GM19397 (cell line): ENCODE measurements at regions not wholly inside any gene's neighbourhood (a gene's known extent, or its start where the extent isn't known, plus 50 kb on each side); places are given as distances from the start of the nearest gene placed in this dataset.
"Not testable (repeated sequence)": the region's sequence is repeated elsewhere in the genome, so short reads cannot be mapped to it uniquely, and the experiment has no call there.

Experiments used
- ATAC-seq: cut with Tn5 transposase; IDR thresholded peaks from one replicate; pipeline ENCODE4 v1.9.1; 2021; ENCODE audit warnings: mild to moderate bottlenecking, moderate library complexity; ENCODE audit not compliant: unreplicated experiment

DNA sequence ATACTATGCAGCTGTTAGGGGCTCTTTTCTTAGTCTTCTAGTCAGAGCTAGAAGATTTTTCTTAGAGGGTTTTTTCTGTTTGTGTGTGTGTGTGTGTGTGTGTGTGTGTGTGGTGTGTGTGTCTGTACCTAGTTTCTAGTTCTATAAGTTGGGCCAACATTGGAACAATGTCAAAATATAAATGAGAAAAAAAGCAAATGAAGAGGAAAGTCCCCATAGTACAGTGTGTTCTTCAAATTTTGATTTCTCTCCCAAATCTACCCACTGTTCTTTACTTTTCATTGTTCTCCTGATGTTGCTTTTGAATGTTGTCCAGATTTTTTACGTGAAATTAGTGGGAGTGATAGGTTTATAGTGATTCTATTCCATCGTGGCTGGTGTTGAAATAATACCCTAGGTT is 2153.4 kb upstream of the RAG2 start:
- no peak for ATAC-seq

DNA sequence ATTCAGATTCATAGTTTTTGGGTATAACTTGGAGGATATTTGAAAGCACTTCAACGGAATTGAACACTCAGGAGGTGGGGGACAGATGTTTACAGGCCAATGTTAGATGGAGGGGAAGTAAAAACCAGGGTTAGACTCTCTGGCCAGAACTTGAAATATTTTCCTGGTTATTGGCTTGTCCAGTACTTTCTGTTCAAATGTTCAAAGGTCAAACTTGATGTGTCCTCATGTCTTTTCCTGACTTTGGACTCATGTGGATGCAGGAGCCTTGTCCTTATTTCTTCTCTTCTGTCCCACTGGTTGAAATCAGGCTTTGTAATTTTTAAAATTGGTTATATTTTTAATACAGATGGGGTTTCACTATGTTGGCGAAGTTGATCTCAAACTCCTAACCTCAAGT is 2148.5 kb upstream of the RAG2 start:
- not testable (repeated sequence) for ATAC-seq

DNA sequence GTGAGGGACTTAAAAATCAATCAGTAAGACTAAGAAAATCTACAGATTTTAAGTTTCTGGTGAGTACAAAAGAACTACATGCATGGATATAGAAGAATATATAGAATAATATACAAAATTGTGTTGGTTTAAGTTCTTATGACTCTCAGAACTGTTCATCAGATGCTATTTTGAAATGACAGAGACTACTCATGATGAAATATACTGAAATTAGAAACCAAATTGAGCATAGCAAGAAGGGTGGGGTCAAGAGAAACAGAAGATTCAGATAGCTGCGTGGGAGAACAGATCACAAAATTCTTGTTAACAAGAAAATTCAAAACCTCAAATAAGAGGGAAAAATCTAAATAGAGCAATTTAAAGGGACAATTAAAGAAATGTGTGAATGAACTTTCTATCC is 2125.3 kb upstream of the RAG2 start:
- no peak for ATAC-seq

DNA sequence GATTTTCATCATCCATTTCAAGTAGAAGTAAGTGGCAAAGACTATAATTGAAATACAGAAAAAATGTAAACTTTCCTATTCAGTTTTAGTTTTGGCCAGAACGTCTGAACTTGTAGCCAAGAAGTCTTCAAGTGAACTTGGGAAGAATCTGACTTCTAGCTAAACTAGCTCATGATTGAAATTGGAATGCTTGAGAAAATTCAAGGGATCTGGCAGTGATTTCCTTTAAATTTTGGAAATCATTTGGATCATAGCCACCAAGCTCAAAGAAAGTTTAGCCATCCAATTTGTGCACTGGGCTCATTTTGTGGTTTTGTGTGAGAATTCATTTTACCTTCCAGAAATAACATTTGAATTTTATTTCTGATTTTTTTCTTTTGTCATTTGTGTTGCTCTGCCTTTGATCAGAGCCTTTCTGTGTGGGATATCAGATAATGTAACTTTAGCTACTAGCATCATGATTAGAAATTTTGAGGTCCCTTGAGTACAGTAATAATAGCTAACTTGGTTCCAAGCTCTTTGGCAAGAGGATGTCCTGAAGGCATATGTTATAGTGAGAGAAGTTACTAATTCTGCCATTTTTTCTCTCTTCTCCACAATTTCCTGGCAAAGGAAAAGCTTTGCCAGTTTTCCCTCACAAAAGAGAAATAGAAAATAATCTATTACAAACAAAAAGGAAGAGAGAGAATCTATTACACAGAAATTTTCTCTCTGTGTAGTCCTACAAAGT is 2123.7 kb upstream of the RAG2 start:
- ATAC-seq: no peak

DNA sequence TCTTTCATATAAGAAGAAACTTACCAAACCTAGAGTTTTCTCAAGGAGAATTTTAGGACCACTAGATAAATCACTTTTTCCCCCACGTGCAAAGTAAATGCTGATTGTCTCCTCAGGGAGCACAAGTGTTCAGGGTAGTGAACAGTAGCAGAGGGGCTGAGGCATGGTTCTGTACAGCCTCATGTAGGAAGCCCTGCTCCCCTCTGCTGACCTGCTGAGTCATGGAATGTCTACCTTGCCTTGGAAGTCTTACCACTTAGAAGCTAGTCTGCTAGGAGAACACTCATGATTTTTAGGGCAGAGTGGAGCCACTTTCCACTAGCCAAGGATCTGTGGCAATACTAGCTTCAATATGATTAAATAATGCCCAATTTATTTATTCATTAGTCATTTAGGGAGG is 2120.6 kb upstream of the RAG2 start:
- no peak for ATAC-seq

DNA sequence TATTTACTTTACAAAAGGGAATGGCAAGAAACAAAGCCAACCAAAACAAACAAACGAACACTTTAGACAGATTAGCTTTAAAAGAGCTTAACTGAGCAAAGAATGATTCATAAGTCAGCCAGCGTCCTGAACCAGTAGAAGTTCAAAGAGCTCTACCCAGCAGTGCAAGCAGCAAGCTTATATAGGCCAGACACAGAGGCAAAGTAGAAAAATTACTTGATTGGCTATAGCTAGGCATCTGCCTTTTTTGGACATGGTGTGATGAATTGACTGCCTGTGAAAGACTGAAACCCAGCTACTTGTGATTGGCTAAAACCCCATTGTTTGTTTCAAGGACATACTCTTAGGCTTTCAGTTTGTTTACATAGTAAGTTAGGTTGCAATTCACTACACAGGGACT is 2120.0 kb upstream of the RAG2 start:
- ATAC-seq: no peak

DNA sequence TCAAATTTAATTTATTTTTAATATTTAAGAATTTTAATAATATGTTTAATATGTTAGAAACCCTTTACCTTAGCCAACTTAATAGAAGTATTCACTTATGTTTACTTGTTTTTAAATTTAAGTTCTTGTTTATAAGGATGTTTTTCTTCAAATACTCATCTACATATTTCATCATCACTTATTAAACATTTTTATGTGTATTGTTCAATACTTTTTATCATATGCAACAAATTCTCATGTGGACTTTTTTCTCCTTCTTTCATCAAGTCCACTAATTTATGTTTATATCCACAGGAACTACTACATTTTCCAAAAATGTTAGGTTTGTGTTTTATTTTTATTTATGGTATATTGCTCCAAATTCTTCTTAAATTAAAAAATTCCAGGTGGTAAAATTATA is 2113.1 kb upstream of the RAG2 start:
- no peak for ATAC-seq

DNA sequence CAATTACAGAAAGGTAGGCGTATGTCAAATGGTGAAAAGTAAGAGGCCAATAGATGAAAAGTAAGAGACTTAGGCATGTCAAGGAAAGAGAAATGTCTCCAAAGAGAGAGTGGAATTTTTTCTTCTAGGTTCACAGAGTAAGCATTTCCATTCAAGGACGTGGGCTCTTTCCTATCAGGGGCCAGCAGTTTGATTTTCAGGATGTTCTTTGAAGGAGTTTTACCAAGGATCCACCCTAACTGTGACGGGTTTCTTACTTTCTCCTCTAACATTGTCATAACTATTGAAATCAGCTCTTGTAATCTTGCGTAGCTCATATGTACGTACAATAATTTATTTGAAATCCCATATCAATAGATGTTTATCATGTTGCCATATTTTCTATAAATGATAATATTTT is 2112.2 kb upstream of the RAG2 start:
- ATAC-seq: no peak

DNA sequence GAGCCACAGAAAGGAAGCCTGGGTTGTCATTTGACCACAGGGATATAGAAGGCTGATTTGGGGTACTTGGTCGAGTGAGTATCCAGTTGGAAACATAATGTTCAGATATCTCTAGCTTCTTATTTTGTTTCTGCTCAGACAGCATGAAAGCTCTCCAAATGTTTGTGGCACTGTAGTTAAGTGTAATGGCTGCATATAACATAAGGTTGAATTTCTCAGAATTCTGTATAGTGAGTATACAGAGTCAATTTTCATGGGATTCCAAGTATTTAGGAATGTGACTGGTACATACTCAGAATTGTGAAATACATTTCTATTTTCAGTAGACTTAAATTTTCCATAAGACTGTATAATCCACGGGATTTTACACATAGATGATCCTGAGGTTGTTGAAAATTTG is 2102.1 kb upstream of the RAG2 start:
- ATAC-seq: no peak

DNA sequence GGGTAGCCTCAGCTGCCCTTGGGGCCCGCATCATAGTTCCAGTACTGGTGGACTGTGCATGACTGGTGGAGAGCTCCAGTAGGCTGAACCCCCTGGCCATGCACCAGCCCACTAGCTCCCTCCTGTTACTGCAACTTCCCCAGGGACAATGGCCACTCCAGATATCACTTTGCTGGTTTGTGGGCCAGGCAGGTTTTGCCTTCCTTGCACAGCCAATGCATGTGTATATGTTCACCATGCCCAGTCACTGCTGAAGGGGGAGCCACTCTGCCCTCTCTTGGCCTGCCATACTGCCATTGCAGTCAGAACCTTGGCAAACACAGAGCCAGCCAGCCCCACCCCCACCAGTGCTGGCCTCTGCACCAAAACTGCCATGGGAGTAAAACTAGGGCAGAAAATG is 2095.3 kb upstream of the RAG2 start:
- no peak for ATAC-seq

DNA sequence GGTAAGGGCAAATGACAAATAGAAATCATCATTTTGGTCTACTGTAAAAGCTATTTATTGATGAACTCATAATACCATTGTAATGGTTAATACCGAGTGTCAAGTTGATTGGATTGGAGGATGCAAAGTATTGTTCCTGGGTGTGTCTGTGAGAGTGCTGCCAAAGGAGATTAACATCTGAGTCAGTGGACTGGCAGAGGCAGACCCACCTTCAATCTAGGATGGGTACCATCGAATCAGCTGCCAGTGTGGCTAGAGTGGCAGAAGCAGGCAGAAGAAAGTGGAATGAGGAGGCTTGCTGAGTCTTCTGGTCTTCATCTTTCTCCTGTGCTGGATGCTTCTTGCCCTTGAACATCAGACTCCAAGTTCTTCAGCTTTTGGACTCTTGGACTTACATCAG is 2092.2 kb upstream of the RAG2 start:
- ATAC-seq: not testable (repeated sequence)

DNA sequence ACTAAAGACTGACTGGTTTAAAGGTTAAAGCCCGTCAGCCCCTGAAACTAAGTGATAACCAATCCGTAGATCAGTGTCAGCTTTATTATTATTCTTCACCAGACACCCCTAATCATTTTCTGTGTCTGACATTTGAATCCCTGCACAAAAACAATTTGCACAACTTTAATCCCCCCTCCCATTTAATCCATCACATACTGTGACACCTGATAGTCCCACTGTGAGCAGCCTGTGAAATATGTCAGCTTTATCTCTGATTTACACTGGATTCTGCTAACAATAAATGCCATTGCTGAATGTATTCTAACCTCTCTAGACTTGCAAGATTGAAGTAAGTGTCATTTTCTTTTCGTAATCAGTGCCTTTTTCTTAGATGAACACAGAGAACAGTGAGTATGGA is 2089.0 kb upstream of the RAG2 start:
- ATAC-seq: no peak

DNA sequence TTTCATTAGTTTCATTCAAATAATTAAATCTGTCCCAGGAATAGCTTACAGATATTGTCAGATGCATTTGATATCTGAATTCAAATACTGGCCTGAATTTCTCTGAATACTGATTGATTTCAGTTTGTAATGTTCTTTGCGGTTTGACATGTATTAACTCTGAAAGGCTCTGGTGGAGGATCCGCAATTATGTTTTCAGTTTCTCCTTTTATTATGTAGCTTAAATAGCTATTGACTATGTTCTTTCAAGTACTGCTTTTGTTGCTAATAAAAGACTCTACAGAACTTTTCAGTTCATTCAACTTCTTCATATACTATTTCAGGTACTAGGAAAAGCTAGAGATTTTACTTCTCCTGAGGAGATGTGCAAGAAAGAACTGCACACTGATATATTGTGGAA is 2085.4 kb upstream of the RAG2 start:
- no peak for ATAC-seq

DNA sequence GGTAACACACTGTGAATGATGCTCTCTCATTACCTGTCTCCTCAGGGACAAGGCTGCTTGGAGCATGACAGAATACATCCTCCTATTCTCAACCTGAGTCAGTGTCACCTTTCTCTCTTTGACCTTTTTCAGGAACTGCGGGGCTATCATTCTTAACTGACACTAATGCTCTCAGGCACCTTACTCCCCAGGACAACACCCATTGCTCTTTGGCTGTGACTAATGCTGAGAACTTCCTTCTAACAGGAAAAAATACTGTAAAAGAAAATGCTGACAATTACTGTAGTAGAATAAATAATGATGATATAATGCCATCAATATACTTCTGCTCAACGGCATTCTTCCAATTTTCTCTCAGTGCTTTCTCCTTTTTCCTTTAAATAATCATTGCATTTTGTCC is 2082.7 kb upstream of the RAG2 start:
- ATAC-seq: no peak

DNA sequence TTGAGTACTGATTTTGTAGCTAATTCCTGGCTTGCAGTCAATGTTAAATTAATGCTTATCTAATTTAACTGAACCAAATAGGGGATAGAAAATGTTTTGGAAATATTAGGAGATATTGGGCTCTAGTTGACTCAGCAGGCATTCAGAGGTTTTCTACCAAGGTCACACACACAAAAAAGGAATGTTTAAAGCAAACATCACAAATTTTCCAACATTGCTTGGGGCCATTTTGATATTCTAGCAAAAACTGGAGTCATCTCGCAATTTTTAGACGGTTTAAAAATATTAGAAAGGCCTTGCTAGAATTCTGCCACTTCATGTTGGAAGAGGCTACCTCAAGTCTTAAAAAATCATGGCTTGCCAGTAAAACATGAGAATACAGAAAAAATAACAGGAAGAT is 2082.1 kb upstream of the RAG2 start:
- no peak for ATAC-seq

DNA sequence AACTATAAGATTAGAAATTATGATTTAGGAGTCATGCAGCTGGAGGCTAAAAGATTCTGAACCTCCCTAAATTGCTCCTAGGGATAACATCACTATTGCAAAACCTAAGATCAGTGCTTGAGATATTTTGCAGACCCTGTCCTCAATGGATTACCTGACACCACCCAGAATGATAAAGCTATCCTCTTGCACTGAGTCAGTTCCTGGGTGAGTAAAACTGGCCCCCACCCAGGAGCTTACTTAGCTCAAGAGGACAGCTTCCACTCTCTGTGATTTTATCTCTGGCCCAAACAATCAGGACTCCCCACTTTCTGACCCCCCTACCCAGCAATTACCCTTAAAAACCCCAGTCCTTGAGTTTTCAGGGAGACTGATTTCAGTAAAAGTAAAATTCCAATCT is 2074.4 kb upstream of the RAG2 start:
- no peak for ATAC-seq

DNA sequence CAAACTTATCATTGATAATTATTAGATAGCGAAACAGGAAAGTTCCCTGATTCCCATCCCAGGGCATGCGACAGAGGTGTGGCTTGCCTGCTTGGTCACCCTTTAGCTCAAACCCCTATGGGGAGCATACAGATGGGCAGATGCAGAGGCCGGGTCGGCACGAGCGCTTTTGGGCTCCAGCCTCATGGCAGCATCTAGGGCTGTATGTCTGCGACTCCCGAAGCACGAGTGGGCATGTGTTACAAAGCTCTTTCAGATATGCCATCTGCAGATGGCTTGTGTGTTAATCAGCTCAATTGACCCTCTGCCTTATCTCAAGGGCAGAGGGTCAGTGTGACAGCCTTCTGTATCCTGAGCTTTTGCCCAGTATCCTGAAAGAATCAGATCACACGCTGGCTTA is 2069.3 kb upstream of the RAG2 start:
- no peak for ATAC-seq

DNA sequence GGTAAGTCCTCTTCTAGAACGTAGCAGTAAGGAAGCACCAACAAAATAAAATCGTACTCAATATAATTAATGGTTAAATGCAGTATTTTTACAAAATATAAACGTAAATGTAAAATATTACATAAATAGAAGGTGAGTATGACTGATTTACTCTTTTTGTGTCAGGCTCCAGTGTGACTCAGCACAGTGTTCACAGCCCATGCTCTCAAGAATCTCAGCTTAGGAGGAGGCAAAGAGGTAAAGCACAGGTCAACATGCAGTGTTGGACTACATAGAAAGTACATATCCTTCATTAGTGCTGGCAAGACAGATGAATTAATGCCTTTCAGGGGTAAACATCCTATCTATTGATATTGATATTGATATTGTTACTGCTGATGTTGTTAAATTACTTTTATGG is 2050.6 kb upstream of the RAG2 start:
- ATAC-seq: no peak

DNA sequence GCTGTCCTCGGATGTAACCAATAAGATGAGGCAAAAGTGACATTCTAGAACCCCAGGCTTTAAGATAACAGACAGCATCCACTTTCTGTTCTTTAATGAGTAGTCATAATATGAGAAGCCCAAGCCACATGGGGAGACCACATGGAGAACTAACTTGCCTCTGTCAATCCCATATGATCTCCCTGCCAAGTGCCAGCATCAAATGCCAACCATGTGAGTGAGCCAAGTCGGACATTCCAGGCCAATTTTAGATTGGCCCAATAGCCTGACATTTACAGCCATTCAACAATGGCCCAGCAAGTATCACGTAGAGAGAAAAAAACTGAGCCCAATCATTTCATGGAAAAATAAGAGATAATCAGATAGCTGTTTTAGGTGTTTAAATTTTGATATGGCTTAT is 2048.3 kb upstream of the RAG2 start:
- ATAC-seq: no peak

DNA sequence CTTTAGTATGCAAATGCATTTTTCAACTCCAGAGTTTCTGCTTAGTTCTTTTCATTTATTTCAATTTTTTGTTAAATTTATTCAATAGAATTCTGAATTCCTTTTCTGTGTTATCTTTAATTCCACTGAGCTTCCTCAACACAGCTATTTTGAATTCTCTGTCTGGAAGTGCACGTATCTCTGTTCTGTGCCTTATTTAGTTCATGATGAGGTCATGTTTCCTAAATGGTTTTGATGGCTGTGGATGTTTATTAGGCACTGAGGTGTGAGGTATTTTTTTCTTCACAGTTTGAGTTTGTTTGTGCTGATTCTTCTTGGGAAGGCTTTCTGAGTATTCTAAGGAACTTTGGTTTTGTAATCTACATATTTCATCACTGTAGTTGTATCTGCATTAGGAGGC is 2042.8 kb upstream of the RAG2 start:
- ATAC-seq: no peak

DNA sequence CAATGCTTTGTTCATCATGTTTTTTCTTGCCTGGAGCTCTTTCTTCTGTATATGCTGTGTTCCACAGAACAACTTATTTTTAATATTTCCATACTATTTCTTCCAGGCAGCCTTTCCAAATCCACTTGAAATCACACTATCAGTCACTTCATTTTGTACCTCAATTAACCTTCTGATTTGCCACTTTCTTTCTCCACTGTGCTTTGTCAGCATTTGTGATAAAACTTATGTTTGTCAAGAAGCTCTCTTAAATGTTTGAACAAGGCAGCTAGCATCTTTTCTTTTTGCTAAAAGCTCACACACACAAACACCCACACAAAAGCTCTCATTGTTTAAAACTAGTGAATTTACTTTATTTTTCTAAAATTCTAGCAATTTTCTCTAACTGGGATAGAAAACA is 2014.7 kb upstream of the RAG2 start:
- ATAC-seq: no peak

DNA sequence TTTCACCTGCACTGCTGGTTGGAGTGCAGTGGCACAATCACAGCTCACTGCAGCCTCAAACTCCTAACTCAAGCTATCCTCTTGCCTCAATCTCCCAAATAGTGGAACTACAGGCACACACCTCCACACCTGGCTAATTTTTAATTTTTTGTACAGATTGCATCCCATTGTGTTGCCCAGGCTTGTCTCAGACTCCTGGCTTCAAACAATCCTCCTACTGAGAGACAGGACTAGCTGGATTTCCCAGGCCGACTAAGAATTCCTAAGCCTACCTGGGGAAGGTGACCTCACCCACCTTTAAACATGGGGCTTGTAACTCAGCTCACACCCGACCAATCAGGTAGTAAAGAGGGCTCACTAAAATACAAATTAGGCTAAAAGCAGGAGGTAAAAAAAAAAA is 2003.3 kb upstream of the RAG2 start:
- not testable (repeated sequence) for ATAC-seq

DNA sequence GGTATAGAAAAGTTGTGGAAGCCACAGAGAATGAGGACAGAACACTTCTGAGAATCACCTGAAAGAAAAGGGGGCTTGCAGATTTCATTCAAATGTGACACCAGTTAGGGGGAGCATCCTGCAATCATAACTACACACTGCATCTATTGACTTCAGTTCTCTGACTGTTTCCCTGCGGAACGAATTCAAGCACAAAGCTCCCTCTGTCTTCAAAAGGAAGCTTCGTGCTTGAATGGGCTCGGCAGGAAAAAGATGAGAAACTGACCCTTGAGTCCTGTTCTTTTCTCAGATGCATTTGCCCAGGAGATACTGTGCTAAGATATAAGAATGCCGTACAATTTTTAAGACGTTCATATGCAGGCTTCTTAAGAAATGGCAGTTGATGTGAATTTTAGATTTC is 2000.4 kb upstream of the RAG2 start:
- no peak for ATAC-seq
